ENCODE measurements at regions not wholly inside any gene's neighbourhood (a gene's known extent, or its start where the extent isn't known, plus 50 kb on each side); places are given as distances from the start of the nearest gene placed in this dataset.

DNA sequence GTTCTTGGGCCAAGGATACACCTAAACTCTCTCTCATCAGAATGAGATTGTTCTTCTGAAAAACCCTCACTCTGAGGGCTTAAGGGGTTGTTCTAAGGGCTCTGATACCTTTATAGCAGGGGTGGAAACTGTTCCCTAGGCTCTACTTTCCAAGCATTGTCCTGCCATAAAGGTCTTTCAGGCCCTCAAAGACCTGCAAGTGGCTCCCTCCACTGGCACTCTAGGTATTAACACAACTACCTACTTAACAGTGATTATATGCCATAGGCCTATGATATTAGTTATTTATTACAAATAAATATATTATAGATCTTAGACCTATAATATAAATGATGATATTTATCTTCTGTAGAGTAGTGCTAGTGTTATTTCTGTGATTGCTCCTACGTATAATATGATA is 473.7 kb upstream of the RPS6KA3 start:
- TF ChIP-seq, protein P1, sequence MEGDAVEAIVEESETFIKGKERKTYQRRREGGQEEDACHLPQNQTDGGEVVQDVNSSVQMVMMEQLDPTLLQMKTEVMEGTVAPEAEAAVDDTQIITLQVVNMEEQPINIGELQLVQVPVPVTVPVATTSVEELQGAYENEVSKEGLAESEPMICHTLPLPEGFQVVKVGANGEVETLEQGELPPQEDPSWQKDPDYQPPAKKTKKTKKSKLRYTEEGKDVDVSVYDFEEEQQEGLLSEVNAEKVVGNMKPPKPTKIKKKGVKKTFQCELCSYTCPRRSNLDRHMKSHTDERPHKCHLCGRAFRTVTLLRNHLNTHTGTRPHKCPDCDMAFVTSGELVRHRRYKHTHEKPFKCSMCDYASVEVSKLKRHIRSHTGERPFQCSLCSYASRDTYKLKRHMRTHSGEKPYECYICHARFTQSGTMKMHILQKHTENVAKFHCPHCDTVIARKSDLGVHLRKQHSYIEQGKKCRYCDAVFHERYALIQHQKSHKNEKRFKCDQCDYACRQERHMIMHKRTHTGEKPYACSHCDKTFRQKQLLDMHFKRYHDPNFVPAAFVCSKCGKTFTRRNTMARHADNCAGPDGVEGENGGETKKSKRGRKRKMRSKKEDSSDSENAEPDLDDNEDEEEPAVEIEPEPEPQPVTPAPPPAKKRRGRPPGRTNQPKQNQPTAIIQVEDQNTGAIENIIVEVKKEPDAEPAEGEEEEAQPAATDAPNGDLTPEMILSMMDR (conservative IDR thresholded peaks at IDR 0.05) = peak; percentile 81
- H3K9me3 ChIP-seq (ENCODE audit: control insufficient read depth, low read length) = no peaks in the 10 kb centered on the region

DNA sequence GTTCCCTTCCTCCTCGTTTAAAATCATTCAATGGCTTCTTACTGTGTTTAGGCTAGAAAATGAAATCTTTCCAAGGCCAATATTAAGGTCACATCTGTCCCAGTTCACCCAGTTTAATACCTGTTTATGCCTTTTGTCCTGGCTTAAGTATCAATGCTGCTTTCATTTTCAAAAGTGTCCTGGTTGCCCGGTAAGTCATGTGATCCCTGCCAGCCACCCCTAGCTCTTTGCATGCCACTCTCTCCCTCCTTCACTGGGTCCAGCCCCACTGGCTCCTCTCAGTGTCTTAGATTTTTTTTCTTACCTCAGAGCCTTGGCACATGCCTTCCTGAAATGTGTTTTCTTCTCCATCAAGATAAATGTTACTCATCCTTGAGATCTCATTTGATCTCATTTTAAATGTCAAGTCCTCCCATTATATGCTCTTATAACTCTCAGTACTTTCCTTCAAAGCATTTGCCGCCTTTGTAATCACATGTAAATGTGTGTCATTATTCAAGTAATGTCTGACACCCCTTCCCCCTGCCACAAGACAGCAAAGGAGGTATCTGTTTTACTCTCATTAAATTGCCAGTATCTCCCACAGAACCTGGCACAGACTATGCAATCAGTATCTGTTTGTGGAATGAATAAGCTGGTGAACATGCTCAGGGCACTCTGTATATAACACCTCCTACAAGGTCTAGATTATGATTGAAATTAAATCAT is 472.5 kb upstream of the RPS6KA3 start:
- 93 to 100% methylated on average over 1 to 2 of the region's 3 CpGs for WGBS, 2 experiments (ENCODE audit: insufficient coverage in 1 of 2, insufficient read length in 1 of 2)
- no peak overlapping the region for H3K4me3 Mint-ChIP-seq
- Histone ChIP-seq H3K9me3 (ENCODE audit: control insufficient read depth, low read length) (no peaks in the 10 kb centered on the region), H3K27me3 (ENCODE audit: control insufficient read depth, insufficient read depth, low read length, poor library complexity, severe bottlenecking) (no peaks in the 10 kb centered on the region), H3K9ac (ENCODE audit: extremely low read depth, low read length, poor library complexity, severe bottlenecking) (no peak overlapping the region), H3K4me3 (ENCODE audit: low read length) (no peak overlapping the region), H3K27ac (ENCODE audit: low read depth, low read length) (no peak overlapping the region), H3K36me3 (ENCODE audit: control insufficient read depth, insufficient read depth, low read length) (no peaks in the 10 kb centered on the region), H3K4me1 (ENCODE audit: control insufficient read depth, insufficient read depth, low read length) (no peaks in the 10 kb centered on the region)
- H3K27ac Mint-ChIP-seq = no peak overlapping the region
- no peak for DNase-seq
- no peaks in the 10 kb centered on the region for H3K36me3 Mint-ChIP-seq (ENCODE audit: low read depth)
- peaks cover 3% of the 10 kb centered on the region for H3K4me1 Mint-ChIP-seq
- TF ChIP-seq, protein P1 (conservative IDR thresholded peaks at IDR 0.05) = peak; percentile 12
- H3K9me3 Mint-ChIP-seq = no peaks in the 10 kb centered on the region
- peaks cover 2% of the 10 kb centered on the region for H3K27me3 Mint-ChIP-seq (ENCODE audit: insufficient read depth)

More for the DNA sequence above, 473.7 kb upstream of the RPS6KA3 start:
- no peaks in the 10 kb centered on the region for H3K27me3 ChIP-seq (ENCODE audit: control insufficient read depth, insufficient read depth, low read length, poor library complexity, severe bottlenecking)
- peak; percentile 49 for DNase-seq
- H3K4me1 Mint-ChIP-seq = peaks cover 3% of the 10 kb centered on the region
- no peaks in the 10 kb centered on the region for H3K36me3 ChIP-seq (ENCODE audit: control insufficient read depth, insufficient read depth, low read length)
- H3K4me3 ChIP-seq (ENCODE audit: low read length) = no peak overlapping the region
- no peaks in the 10 kb centered on the region for H3K27me3 Mint-ChIP-seq (ENCODE audit: insufficient read depth)
- H3K27ac ChIP-seq (ENCODE audit: low read depth, low read length) = no peak overlapping the region
- H3K36me3 Mint-ChIP-seq (ENCODE audit: low read depth) = no peaks in the 10 kb centered on the region
- no peaks in the 10 kb centered on the region for H3K9me3 Mint-ChIP-seq
- no CpG with 5 or more reads among the region's 1 CpG for WGBS, 2 experiments (ENCODE audit: insufficient coverage in 1 of 2, insufficient read length in 1 of 2)
- no peak overlapping the region for H3K4me3 Mint-ChIP-seq
- H3K9ac ChIP-seq (ENCODE audit: extremely low read depth, low read length, poor library complexity, severe bottlenecking) = no peak overlapping the region
- no peak overlapping the region for H3K27ac Mint-ChIP-seq
- no peaks in the 10 kb centered on the region for H3K4me1 ChIP-seq (ENCODE audit: control insufficient read depth, insufficient read depth, low read length)

DNA sequence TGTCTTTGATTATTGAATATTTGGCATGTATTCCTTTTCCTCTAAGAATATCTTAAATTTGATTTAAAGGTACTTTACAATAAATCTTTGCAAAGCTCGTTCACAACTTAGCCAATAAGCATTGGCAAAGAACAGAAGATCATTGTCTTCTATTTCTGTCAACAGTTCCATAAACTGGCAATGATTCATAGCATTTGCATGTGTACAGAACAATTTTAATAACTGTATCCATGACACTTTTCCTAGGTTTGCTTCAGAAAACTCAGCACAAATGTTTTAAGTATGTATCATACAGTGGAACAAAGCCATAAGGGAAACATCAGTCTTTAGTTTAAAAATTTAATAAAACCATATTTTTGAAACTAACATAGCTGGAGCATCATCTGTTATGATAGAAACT is 462.7 kb upstream of the RPS6KA3 start:
- no peaks in the 10 kb centered on the region for H3K36me3 Mint-ChIP-seq (ENCODE audit: low read depth)
- WGBS, 2 experiments (ENCODE audit: insufficient coverage in 1 of 2, insufficient read length in 1 of 2) = 83 to 100% methylated on average over 1 of the region's 1 CpG
- no peaks in the 10 kb centered on the region for H3K9me3 Mint-ChIP-seq
- TF ChIP-seq, protein P1 (conservative IDR thresholded peaks at IDR 0.05) = no peak
- H3K4me3 Mint-ChIP-seq = no peak overlapping the region
- H3K27me3 Mint-ChIP-seq (ENCODE audit: insufficient read depth) = no peaks in the 10 kb centered on the region
- peaks cover 6% of the 10 kb centered on the region for H3K4me1 Mint-ChIP-seq
- Histone ChIP-seq H3K4me1 (ENCODE audit: control insufficient read depth, insufficient read depth, low read length) (no peaks in the 10 kb centered on the region), H3K4me3 (ENCODE audit: low read length) (no peak overlapping the region), H3K27ac (ENCODE audit: low read depth, low read length) (no peak overlapping the region), H3K36me3 (ENCODE audit: control insufficient read depth, insufficient read depth, low read length) (no peaks in the 10 kb centered on the region), H3K9me3 (ENCODE audit: control insufficient read depth, low read length) (no peaks in the 10 kb centered on the region), H3K27me3 (ENCODE audit: control insufficient read depth, insufficient read depth, low read length, poor library complexity, severe bottlenecking) (no peaks in the 10 kb centered on the region), H3K9ac (ENCODE audit: extremely low read depth, low read length, poor library complexity, severe bottlenecking) (no peak overlapping the region)
- no peak overlapping the region for H3K27ac Mint-ChIP-seq
- no peak for DNase-seq
